Fibroblast of villous mesenchyme (primary cell): ENCODE measurements at regions not wholly inside any gene's neighbourhood (a gene's known extent, or its start where the extent isn't known, plus 50 kb on each side); places are given as distances from the start of the nearest gene placed in this dataset.

Experiments
- DNase-seq: peaks from one replicate; pipeline ENCODE4 v3.0.0-alpha.2; 2010; ENCODE audit warnings: low read depth
- H3K4me3 ChIP-seq: 2 replicates; pipeline ENCODE4 v1.5.1; 2011; ENCODE audit warnings: low read depth, mild to moderate bottlenecking, low read length
- CTCF ChIP-seq: IDR thresholded peaks from 2 replicates; pipeline ENCODE4 v1.5.1; 2012; ENCODE audit warnings: low read depth, mild to moderate bottlenecking, low read length; ENCODE audit not compliant: insufficient read depth

- no peak for TF ChIP-seq CTCF
- H3K4me3 ChIP-seq: no peak overlapping the region
- no peak for DNase-seq
These were observed 220.8 kb downstream of the MTHFS start for GRCh38 chr15:79675982-79676381.

GRCh38 chr15:79676621-79677020 is 220.2 kb downstream of the MTHFS start:
- no peak overlapping the region for H3K4me3 ChIP-seq
- DNase-seq: no peak
- no peak for TF ChIP-seq CTCF

DNA sequence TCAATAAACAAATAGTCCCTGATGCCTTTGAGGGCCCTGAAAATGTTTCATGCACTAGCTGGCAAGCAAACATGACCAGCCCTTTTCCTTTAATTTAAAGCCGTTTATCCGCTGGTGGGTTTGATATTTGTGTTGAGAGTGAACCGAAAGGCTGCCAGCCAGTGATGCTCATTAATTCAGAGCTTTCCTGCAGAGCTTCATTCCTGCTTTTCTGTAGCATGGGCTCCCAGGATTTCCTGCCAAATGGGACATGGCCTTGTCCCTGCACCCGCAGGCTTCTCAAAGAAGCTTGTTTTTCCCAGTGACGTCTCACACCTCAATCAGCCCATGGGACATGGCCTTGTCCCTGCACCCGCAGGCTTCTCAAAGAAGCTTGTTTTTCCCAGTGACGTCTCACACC is 219.6 kb downstream of the MTHFS start:
- no peak overlapping the region for H3K4me3 ChIP-seq
- no peak for TF ChIP-seq CTCF
- no peak for DNase-seq

DNA sequence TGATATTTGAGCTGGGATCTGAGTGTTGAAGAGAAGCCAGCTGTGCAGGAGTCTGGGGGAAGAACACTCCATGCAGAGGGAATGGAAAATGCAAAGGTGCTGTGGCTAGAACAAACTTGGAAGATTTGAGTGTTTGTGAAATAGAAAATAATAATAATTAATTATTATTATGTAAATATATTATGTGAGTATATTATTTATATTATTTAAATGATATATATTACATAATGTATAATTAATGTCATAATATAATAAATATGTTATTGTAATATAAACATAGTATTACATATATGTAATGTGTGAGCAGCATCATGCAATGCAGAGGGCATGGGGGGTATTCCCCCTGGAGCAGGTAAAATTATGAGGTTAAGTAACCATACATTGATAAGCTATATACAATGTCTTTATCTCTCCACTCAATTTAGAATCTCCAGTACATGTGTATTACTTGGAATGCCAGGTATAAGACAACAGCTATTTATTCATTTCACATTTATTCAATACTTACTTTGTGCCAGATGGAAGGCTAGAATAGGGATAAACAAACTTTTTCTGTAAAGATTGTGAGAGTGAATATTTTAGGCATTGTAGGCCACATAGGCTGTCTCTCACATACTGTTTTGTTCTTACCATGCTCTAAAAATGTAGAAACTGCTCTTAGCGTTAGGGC is 218.6 kb downstream of the MTHFS start:
- H3K4me3 ChIP-seq: no peak overlapping the region
- DNase-seq: no peak
- TF ChIP-seq CTCF: no peak

- no peak for TF ChIP-seq CTCF
- peak; percentile 84 for DNase-seq
- H3K4me3 ChIP-seq: no peak overlapping the region
These were observed 216.1 kb downstream of the MTHFS start for GRCh38 chr15:79680720-79681119.

- no peak for TF ChIP-seq CTCF
- H3K4me3 ChIP-seq: no peak overlapping the region
- peak; percentile 69 for DNase-seq
These were observed 214.5 kb downstream of the MTHFS start for GRCh38 chr15:79682285-79682684.

DNA sequence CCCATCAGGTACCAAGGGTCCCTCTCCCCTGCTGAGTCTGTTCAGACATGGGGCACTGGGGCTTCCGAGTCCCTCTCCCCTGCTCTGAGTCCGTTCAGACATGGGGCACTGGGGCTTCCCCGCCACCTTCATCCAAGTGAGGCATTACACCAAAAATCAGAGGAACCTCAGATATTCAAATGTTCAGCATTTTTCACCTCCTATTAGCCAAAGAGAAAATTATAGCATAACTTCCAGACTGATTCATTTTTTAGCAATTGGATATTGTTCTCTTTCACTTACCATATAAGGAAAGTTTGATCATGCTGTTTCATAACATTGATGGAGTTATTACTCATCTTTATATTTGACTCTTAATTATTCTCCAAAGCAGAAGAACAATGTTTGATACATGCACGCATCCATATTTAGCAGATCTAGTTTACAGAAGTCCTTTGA is 213.9 kb downstream of the MTHFS start:
- H3K4me3 ChIP-seq: no peak overlapping the region
- peak; percentile 6 for DNase-seq
- TF ChIP-seq CTCF: no peak
